ENCODE measurements at regions not wholly inside any gene's neighbourhood (a gene's known extent, or its start where the extent isn't known, plus 50 kb on each side); places are given as distances from the start of the nearest gene placed in this dataset.

DNA sequence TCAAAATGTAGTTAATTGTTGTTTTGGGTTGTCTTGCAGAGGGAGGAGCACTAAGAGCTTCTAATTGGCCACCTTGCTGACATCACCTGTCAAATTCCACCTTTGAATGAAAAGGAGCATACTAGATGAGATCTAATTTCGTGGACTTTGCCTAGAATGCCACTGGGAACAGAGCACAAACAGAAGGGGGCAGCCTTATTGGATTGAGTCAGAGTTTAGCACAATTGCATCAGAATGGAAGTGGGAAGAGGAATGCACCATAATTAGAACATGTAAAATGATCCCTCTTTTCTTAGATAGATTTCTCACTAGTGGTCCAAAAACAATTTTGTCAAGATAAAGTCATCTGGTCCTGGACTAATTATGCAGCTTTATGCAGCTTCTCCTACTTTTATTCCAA is 1552.2 kb downstream of the PCDH9 start:
- no peak for TF ChIP-seq POLR2A (IDR thresholded peaks at IDR 0.05)
- no peak for TF ChIP-seq CTCF (IDR thresholded peaks at IDR 0.05)
